ENCODE measurements at regions not wholly inside any gene's neighbourhood (a gene's known extent, or its start where the extent isn't known, plus 50 kb on each side); places are given as distances from the start of the nearest gene placed in this dataset.

DNA sequence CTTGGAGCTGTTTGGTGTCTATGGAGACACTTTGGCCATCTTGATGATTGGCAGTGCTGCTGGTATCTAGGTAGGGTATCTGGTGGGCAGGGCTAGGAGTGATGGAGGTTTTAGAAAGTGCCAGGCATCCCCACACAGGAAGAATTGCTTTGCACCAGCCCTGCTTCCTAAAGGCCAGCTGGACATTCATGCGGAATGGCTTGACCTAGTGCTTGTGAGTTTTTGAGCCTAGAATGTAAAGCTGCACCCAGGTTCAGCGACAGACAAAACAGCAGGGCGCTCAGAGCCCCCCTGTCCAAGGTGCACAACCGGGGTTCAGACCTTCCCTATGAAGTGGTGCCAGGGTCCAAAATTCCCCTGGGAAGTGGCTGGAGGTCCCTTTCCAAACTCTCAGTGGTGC, 93.1 kb downstream of the ING1 start:
- no peak overlapping the region for H3K4me3 Mint-ChIP-seq
- H3K36me3 ChIP-seq (ENCODE audit: control insufficient read depth, insufficient read depth, low read length): no peaks in the 10 kb centered on the region
- ATAC-seq (no peak), DNase-seq (no peak)
- H3K27me3 ChIP-seq (ENCODE audit: control insufficient read depth, insufficient read depth, low read length): peaks cover 8% of the 10 kb centered on the region
- no peaks in the 10 kb centered on the region for H3K9me3 Mint-ChIP-seq
- no peak overlapping the region for H3K27ac Mint-ChIP-seq
- H3K27ac ChIP-seq (ENCODE audit: low read length): no peak overlapping the region
- H3K9me3 ChIP-seq (ENCODE audit: control insufficient read depth, insufficient read depth, low read length): no peaks in the 10 kb centered on the region
- H3K4me3 ChIP-seq (ENCODE audit: low read length): no peak overlapping the region
- no peaks in the 10 kb centered on the region for H3K4me1 ChIP-seq (ENCODE audit: control insufficient read depth, insufficient read depth, low read length)
- peaks cover 23 to 58% of the 10 kb centered on the region in 2 donors for H3K27me3 Mint-ChIP-seq (ENCODE audit: low read depth in 2 of 2)
- no peaks in the 10 kb centered on the region for H3K36me3 Mint-ChIP-seq
- TF ChIP-seq, protein P1, sequence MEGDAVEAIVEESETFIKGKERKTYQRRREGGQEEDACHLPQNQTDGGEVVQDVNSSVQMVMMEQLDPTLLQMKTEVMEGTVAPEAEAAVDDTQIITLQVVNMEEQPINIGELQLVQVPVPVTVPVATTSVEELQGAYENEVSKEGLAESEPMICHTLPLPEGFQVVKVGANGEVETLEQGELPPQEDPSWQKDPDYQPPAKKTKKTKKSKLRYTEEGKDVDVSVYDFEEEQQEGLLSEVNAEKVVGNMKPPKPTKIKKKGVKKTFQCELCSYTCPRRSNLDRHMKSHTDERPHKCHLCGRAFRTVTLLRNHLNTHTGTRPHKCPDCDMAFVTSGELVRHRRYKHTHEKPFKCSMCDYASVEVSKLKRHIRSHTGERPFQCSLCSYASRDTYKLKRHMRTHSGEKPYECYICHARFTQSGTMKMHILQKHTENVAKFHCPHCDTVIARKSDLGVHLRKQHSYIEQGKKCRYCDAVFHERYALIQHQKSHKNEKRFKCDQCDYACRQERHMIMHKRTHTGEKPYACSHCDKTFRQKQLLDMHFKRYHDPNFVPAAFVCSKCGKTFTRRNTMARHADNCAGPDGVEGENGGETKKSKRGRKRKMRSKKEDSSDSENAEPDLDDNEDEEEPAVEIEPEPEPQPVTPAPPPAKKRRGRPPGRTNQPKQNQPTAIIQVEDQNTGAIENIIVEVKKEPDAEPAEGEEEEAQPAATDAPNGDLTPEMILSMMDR (IDR thresholded peaks at IDR 0.05): no peak
- intact Hi-C loops (cut with micrococcal nuclease): no loop called here
- peaks cover 0 to under 1% of the 10 kb centered on the region in 2 donors for H3K4me1 Mint-ChIP-seq
- 93% methylated on average over 4 of the region's 4 CpGs for WGBS (ENCODE audit: insufficient coverage)

DNA sequence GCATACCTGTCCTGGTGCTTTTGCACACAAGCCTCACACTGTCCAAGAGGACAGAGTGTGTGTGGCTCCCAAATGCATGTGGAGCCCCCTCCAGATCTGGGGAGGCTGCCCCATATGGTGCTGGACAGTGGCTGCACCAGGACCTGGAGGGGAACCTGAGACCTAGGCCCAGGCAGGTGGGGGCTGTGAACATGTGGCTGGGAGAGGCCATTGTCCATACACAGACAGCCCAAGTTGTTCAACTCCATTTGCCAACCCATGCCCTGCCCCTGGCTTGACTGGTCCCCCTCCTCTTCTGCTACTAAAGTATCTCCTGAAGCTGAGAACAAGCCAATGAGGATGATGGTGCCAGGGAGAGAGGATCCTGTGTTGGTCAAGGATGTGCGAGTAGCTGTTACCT, 94.0 kb downstream of the ING1 start:
- ATAC-seq: no peak
- H3K27me3 ChIP-seq (ENCODE audit: control insufficient read depth, insufficient read depth, low read length): peaks cover 11% of the 10 kb centered on the region
- Mint-ChIP-seq H3K27me3 (ENCODE audit: low read depth in 2 of 2) (peaks cover 32 to 60% of the 10 kb centered on the region in 2 donors), H3K4me1 (peaks cover 0 to 10% of the 10 kb centered on the region in 2 donors), H3K4me3 (no peak overlapping the region), H3K27ac (no peak overlapping the region), H3K36me3 (no peaks in the 10 kb centered on the region), H3K9me3 (no peaks in the 10 kb centered on the region)
- TF ChIP-seq, protein P1 (IDR thresholded peaks at IDR 0.05): no peak
- H3K9me3 ChIP-seq (ENCODE audit: control insufficient read depth, insufficient read depth, low read length): no peaks in the 10 kb centered on the region
- H3K4me1 ChIP-seq (ENCODE audit: control insufficient read depth, insufficient read depth, low read length): peaks cover 7% of the 10 kb centered on the region
- 85% methylated on average over 1 of the region's 1 CpG for WGBS (ENCODE audit: insufficient coverage)
- no peak overlapping the region for H3K27ac ChIP-seq (ENCODE audit: low read length)
- no peak overlapping the region for H3K4me3 ChIP-seq (ENCODE audit: low read length)
- no peak for DNase-seq
- intact Hi-C loops (cut with micrococcal nuclease): no loop called here
- H3K36me3 ChIP-seq (ENCODE audit: control insufficient read depth, insufficient read depth, low read length): no peaks in the 10 kb centered on the region

DNA sequence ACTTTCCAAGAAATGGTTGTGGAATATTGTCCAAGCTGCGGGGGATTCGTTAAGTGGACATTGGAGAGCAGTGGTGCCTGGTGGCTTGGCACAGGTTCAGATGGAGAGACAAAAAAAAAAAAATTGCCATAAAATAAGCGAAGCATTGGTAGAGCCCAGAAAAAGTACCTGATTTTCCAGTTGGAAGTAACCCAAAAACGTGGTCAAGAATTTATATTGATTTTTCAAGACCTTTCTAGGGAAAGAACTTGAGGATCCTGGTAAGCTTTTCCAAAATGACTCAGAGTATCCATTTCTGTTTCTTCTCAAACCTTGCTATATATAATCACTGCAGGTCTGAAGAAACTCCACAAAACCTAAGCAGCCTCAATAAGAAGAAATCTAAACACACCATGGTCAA, 94.6 kb downstream of the ING1 start:
- WGBS (ENCODE audit: insufficient coverage): 78% methylated on average over 4 of the region's 4 CpGs
- ATAC-seq: no peak
- peaks cover 13% of the 10 kb centered on the region for H3K27me3 ChIP-seq (ENCODE audit: control insufficient read depth, insufficient read depth, low read length)
- H3K27ac ChIP-seq (ENCODE audit: low read length): no peak overlapping the region
- TF ChIP-seq, protein P1 (IDR thresholded peaks at IDR 0.05): no peak
- Mint-ChIP-seq H3K36me3 (no peaks in the 10 kb centered on the region), H3K4me3 (no peak overlapping the region), H3K9me3 (no peaks in the 10 kb centered on the region), H3K27ac (no peak overlapping the region), H3K27me3 (ENCODE audit: low read depth in 2 of 2) (peaks cover 35 to 61% of the 10 kb centered on the region in 2 donors), H3K4me1 (peaks cover 0 to 12% of the 10 kb centered on the region in 2 donors)
- H3K4me1 ChIP-seq (ENCODE audit: control insufficient read depth, insufficient read depth, low read length): peaks cover 9% of the 10 kb centered on the region
- DNase-seq: no peak
- no peaks in the 10 kb centered on the region for H3K9me3 ChIP-seq (ENCODE audit: control insufficient read depth, insufficient read depth, low read length)
- no peak overlapping the region for H3K4me3 ChIP-seq (ENCODE audit: low read length)
- no peaks in the 10 kb centered on the region for H3K36me3 ChIP-seq (ENCODE audit: control insufficient read depth, insufficient read depth, low read length)
- intact Hi-C loops (cut with micrococcal nuclease): no loop called here

DNA sequence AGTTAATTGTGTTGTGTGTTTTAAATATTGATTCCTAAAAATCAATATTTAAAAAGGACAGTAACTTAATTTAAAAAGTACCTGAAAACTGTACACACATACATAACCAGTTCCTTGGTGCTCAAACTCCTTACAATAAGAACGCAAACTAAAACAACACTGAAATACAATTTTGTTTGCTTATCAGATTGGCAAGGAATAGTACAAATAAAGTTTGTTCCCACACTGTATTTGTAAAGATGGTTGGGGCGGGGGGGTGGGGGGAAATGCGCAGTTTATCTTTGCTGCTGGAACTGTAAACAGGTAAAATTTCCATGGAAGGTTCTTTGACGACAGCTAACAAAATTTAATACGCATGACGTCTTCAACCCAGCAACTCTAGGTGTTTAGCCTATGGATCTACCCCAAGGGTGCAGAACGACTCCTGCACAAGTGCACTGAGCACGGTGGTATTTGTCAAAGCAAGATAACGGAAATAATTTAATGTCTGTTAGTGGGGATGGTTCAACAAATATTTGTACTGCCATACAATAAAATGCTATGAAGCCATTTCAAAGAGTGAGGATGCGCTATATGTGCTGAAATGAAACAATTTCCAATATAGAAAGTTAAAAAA, 96.5 kb downstream of the ING1 start:
- Mint-ChIP-seq H3K36me3 (no peaks in the 10 kb centered on the region), H3K27me3 (ENCODE audit: low read depth in 2 of 2) (peaks cover 42 to 64% of the 10 kb centered on the region in 2 donors), H3K9me3 (no peaks in the 10 kb centered on the region), H3K27ac (no peak overlapping the region), H3K4me1 (peaks cover 0 to 12% of the 10 kb centered on the region in 2 donors), H3K4me3 (no peak overlapping the region)
- Histone ChIP-seq H3K4me3 (ENCODE audit: low read length) (no peak overlapping the region), H3K27me3 (ENCODE audit: control insufficient read depth, insufficient read depth, low read length) (peaks cover 13% of the 10 kb centered on the region), H3K27ac (ENCODE audit: low read length) (no peak overlapping the region), H3K36me3 (ENCODE audit: control insufficient read depth, insufficient read depth, low read length) (no peaks in the 10 kb centered on the region), H3K4me1 (ENCODE audit: control insufficient read depth, insufficient read depth, low read length) (peaks cover 9% of the 10 kb centered on the region), H3K9me3 (ENCODE audit: control insufficient read depth, insufficient read depth, low read length) (no peaks in the 10 kb centered on the region)
- DNase-seq (no peak), ATAC-seq (no peak)
- TF ChIP-seq, protein P1 (IDR thresholded peaks at IDR 0.05): no peak
- intact Hi-C loops (cut with micrococcal nuclease): no loop called here
- WGBS (ENCODE audit: insufficient coverage): 73% methylated on average over 7 of the region's 10 CpGs
